Naive thymus-derived CD4-positive, alpha-beta T cell (primary cell): ENCODE measurements at regions not wholly inside any gene's neighbourhood (a gene's known extent, or its start where the extent isn't known, plus 50 kb on each side); places are given as distances from the start of the nearest gene placed in this dataset.

Experiments used
- ATAC-seq: fragments of 150-1000 bp; cut with Tn5 transposase; 2 replicates; pipeline ENCODE4 v1.10.0; 2021; ENCODE audit warnings: mild to moderate bottlenecking, moderate library complexity
- CTCF ChIA-PET: fragments of 350-600 bp; sonication (Branson Sonifier 250); formaldehyde crosslinking; loops from one replicate; lab custom pipeline; 2021; ENCODE audit warnings: antibody characterized with exemption; lab: Charles Lee
- POLR2A ChIA-PET: fragments of 350-600 bp; sonication (Branson Sonifier 250); formaldehyde crosslinking; loops from one replicate; lab custom pipeline; 2021; ENCODE audit warnings: antibody characterized with exemption, inconsistent platforms; lab: Charles Lee
- DNase-seq, 9 donors: peaks; one replicate each; pipeline versions ENCODE4 v3.0.0 to v3.0.0-alpha.2; 2020 to 2022; ENCODE audit warnings: mixed read lengths in 1 of 9
- H3K27ac ChIP-seq: one replicate; pipeline ENCODE4 v1.7.0; 2013; ENCODE audit warnings: mild to moderate bottlenecking, low read depth, low read length, moderate library complexity
- H3K27me3 ChIP-seq, 2 donors: one replicate each; pipeline ENCODE4 v1.7.0; 2013; ENCODE audit warnings: low read length in 2 of 2, mild to moderate bottlenecking in 2 of 2, moderate library complexity in 2 of 2; ENCODE audit not compliant: control insufficient read depth in 2 of 2, insufficient read depth in 2 of 2
- H3K36me3 ChIP-seq, 3 experiments: 1 replicate in 2 of 3; 2 replicates in 1 of 3; pipeline ENCODE4 v1.7.0; 2013; ENCODE audit warnings: low read length in 3 of 3, mild to moderate bottlenecking in 3 of 3, moderate library complexity in 1 of 3; ENCODE audit not compliant: insufficient read depth in 3 of 3, control insufficient read depth in 2 of 3
- H3K4me1 ChIP-seq, 2 donors: one replicate each; pipeline ENCODE4 v1.7.0; 2013; ENCODE audit warnings: low read length in 2 of 2, mild to moderate bottlenecking in 2 of 2, moderate library complexity in 1 of 2; ENCODE audit not compliant: control insufficient read depth in 2 of 2, insufficient read depth in 2 of 2
- H3K4me3 ChIP-seq: 2 replicates; pipeline ENCODE4 v1.7.0; 2013; ENCODE audit warnings: mild to moderate bottlenecking, low read length
- H3K9me3 ChIP-seq, 3 experiments: 1 replicate in 2 of 3; 2 replicates in 1 of 3; pipeline ENCODE4 v1.7.0; 2013; ENCODE audit warnings: low read length in 3 of 3; ENCODE audit not compliant: control insufficient read depth in 2 of 3
- H3K27ac Mint-ChIP-seq, 9 donors: one replicate each; pipeline ENCODE4 v1.8.0; 2020 to 2022; ENCODE audit warnings: mixed read lengths in 9 of 9, mild to moderate bottlenecking in 8 of 9, moderate library complexity in 5 of 9, inconsistent platforms in 2 of 9
- H3K27me3 Mint-ChIP-seq, 5 donors: one replicate each; pipeline ENCODE4 v1.8.0; 2021 to 2022; ENCODE audit warnings: mixed read lengths in 5 of 5, mild to moderate bottlenecking in 1 of 5
- H3K36me3 Mint-ChIP-seq, 5 donors: one replicate each; pipeline ENCODE4 v1.8.0; 2020 to 2022; ENCODE audit warnings: mixed read lengths in 5 of 5, mild to moderate bottlenecking in 3 of 5, inconsistent platforms in 1 of 5
- H3K4me1 Mint-ChIP-seq, 7 donors: one replicate each; pipeline ENCODE4 v1.8.0; 2020 to 2022; ENCODE audit warnings: mixed read lengths in 7 of 7, mild to moderate bottlenecking in 3 of 7, inconsistent platforms in 1 of 7
- H3K4me3 Mint-ChIP-seq, 10 donors: one replicate each; pipeline ENCODE4 v1.8.0; 2020 to 2022; ENCODE audit warnings: mild to moderate bottlenecking in 10 of 10, mixed read lengths in 10 of 10, moderate library complexity in 6 of 10, inconsistent platforms in 2 of 10
- H3K9me3 Mint-ChIP-seq, 11 donors: one replicate each; pipeline ENCODE4 v1.8.0; 2020 to 2022; ENCODE audit warnings: mixed read lengths in 11 of 11, mild to moderate bottlenecking in 4 of 11, inconsistent platforms in 1 of 11, moderate library complexity in 1 of 11
- intact Hi-C, 2 donors: fragments of 100-400 bp; cut with micrococcal nuclease; formaldehyde crosslinking; loops; one replicate each; pipeline ENCODE4 v1.15.1; 2023

DNA sequence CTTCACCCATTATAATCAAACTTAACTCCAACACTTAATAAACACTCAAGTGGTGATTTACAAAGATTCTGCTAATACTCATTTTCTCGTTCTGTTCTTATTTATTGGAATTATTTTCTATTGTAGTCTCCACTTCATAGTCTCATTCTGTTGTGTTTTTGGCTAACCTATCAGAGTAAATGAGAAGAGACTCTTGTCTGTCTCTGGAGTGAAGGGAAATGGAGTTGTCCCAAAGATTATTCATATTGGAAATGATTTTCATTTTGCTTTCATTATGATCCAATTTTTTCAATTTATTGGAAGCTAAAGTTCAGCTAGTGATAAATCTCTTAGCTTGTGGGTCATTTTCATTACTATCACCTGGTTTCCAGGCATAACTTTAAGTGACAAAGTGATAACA, 454.9 kb upstream of the JAG1 start:
- intact Hi-C loops = no loop called here
- no peaks in the 10 kb centered on the region for H3K4me1 Mint-ChIP-seq
- H3K4me3 ChIP-seq = no peak overlapping the region
- ATAC-seq = no peak
- H3K9me3 ChIP-seq = no peaks in the 10 kb centered on the region
- ChIA-PET POLR2A (no interaction called here), CTCF (no interaction called here)
- no peak overlapping the region for H3K4me3 Mint-ChIP-seq
- H3K27me3 Mint-ChIP-seq = peaks cover 0 to 9% (median 0%) of the 10 kb centered on the region in 5 donors
- H3K4me1 ChIP-seq = no peaks in the 10 kb centered on the region
- no peak overlapping the region for H3K27ac Mint-ChIP-seq
- H3K36me3 ChIP-seq = no peaks in the 10 kb centered on the region
- H3K36me3 Mint-ChIP-seq = peaks cover 0 to 9% (median 0%) of the 10 kb centered on the region in 5 donors
- DNase-seq = no peak
- no peaks in the 10 kb centered on the region for H3K27me3 ChIP-seq
- peaks cover 0 to 22% (median 9%) of the 10 kb centered on the region in 11 donors for H3K9me3 Mint-ChIP-seq
- no peak overlapping the region for H3K27ac ChIP-seq

GRCh38 chr20:11130554-11131166, 456.9 kb upstream of the JAG1 start:
- ChIA-PET POLR2A (no interaction called here), CTCF (no interaction called here)
- no peaks in the 10 kb centered on the region for H3K9me3 ChIP-seq
- no peaks in the 10 kb centered on the region for H3K27me3 Mint-ChIP-seq
- H3K4me3 ChIP-seq = no peak overlapping the region
- no peak for DNase-seq
- intact Hi-C loops = no loop called here
- ATAC-seq = no peak
- no peaks in the 10 kb centered on the region for H3K36me3 ChIP-seq
- no peaks in the 10 kb centered on the region for H3K36me3 Mint-ChIP-seq
- no peak overlapping the region for H3K27ac Mint-ChIP-seq
- no peaks in the 10 kb centered on the region for H3K4me1 Mint-ChIP-seq
- no peak overlapping the region for H3K27ac ChIP-seq
- H3K9me3 Mint-ChIP-seq = peaks cover 1 to 26% (median 8%) of the 10 kb centered on the region in 11 donors
- H3K27me3 ChIP-seq = no peaks in the 10 kb centered on the region
- H3K4me1 ChIP-seq = no peaks in the 10 kb centered on the region
- H3K4me3 Mint-ChIP-seq = no peak overlapping the region

- Histone ChIP-seq H3K4me1 (no peaks in the 10 kb centered on the region), H3K36me3 (no peaks in the 10 kb centered on the region), H3K4me3 (no peak overlapping the region), H3K9me3 (no peaks in the 10 kb centered on the region), H3K27ac (no peak overlapping the region), H3K27me3 (no peaks in the 10 kb centered on the region)
- Mint-ChIP-seq H3K27me3 (no peaks in the 10 kb centered on the region), H3K27ac (no peak overlapping the region), H3K4me1 (no peaks in the 10 kb centered on the region), H3K4me3 (no peak overlapping the region), H3K9me3 (peaks cover 0 to 23% (median 6%) of the 10 kb centered on the region in 11 donors), H3K36me3 (no peaks in the 10 kb centered on the region)
- no peak for ATAC-seq
- CTCF ChIA-PET = no interaction called here
- POLR2A ChIA-PET = no interaction called here
- intact Hi-C loops = no loop called here
- DNase-seq = no peak
These were observed 459.1 kb upstream of the JAG1 start for GRCh38 chr20:11132819-11133415.

GRCh38 chr20:11136691-11137090, 462.9 kb upstream of the JAG1 start:
- Mint-ChIP-seq H3K4me3 (no peak overlapping the region), H3K27ac (no peak overlapping the region)
- DNase-seq = no peak

DNA sequence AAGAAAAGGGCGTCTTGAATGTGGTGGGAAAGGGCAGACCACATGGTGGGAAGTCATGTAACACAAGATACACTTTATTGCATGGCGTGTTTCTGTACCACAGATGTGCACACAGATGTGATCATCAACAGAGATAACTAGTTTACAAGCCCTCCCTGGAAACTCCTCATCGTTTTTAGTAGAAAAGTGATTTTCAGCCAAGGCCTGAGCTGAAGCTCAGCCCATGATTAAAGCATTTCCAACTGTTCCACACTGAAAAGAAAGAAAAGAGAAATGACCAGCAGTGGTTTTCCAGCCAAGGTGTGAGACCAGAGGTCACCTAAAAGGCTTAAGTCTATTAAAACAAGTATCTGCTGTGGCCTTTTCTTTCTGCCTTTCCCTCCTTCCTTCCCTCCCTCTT, 463.9 kb upstream of the JAG1 start:
- H3K27ac Mint-ChIP-seq = no peak overlapping the region

More at GRCh38 chr20:11136691-11137090, 462.9 kb upstream of the JAG1 start:
- Histone ChIP-seq H3K27me3 (no peaks in the 10 kb centered on the region), H3K4me1 (no peaks in the 10 kb centered on the region), H3K27ac (no peak overlapping the region), H3K36me3 (no peaks in the 10 kb centered on the region), H3K4me3 (no peak overlapping the region), H3K9me3 (no peaks in the 10 kb centered on the region)
- no peak for ATAC-seq
- CTCF ChIA-PET = no interaction called here
- intact Hi-C loops = no loop called here
- H3K4me1 Mint-ChIP-seq = no peaks in the 10 kb centered on the region
- H3K9me3 Mint-ChIP-seq = peaks cover 0 to 15% (median 4%) of the 10 kb centered on the region in 11 donors
- POLR2A ChIA-PET = no interaction called here
- H3K27me3 Mint-ChIP-seq = peaks cover 0 to 5% (median 0%) of the 10 kb centered on the region in 5 donors
- no peaks in the 10 kb centered on the region for H3K36me3 Mint-ChIP-seq

DNA sequence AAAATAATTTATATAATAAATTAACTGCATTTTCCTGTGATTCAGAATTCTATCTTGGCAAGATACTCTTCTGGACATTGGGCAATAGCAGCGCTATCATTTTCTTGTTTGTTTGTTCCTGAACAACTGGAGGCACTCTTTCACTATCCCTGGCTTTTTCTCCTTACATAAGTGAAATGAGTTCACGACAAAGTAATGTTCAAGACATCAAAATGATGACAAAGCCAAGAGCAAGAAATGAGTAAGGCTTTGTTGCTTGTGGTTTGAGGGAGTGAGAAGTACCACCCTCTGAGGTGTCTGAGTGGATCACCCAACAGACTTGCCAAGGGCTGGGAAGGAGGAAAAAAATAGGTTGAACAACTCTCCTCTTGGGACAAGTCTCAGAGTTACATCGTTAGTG, 466.6 kb upstream of the JAG1 start:
- H3K27me3 ChIP-seq = no peaks in the 10 kb centered on the region
- no peak overlapping the region for H3K27ac ChIP-seq
- peaks cover 0 to 16% (median 8%) of the 10 kb centered on the region in 11 donors for H3K9me3 Mint-ChIP-seq
- H3K36me3 Mint-ChIP-seq = no peaks in the 10 kb centered on the region
- no peak overlapping the region for H3K27ac Mint-ChIP-seq
- H3K27me3 Mint-ChIP-seq = peaks cover 0 to 5% (median 0%) of the 10 kb centered on the region in 5 donors
- H3K4me1 ChIP-seq = no peaks in the 10 kb centered on the region
- DNase-seq = no peak
- intact Hi-C loops = no loop called here
- H3K4me3 ChIP-seq = no peak overlapping the region
- no peaks in the 10 kb centered on the region for H3K9me3 ChIP-seq
- POLR2A ChIA-PET = no interaction called here
- H3K4me1 Mint-ChIP-seq = no peaks in the 10 kb centered on the region
- no peak overlapping the region for H3K4me3 Mint-ChIP-seq
- CTCF ChIA-PET = no interaction called here
- no peaks in the 10 kb centered on the region for H3K36me3 ChIP-seq
- no peak for ATAC-seq

More for the DNA sequence above, 463.9 kb upstream of the JAG1 start:
- Mint-ChIP-seq H3K36me3 (no peaks in the 10 kb centered on the region), H3K4me3 (no peak overlapping the region), H3K9me3 (peaks cover 0 to 23% (median 4%) of the 10 kb centered on the region in 11 donors), H3K4me1 (no peaks in the 10 kb centered on the region), H3K27me3 (peaks cover 0 to 5% (median 0%) of the 10 kb centered on the region in 5 donors)
- H3K27me3 ChIP-seq = no peaks in the 10 kb centered on the region
- no peak overlapping the region for H3K4me3 ChIP-seq
- H3K36me3 ChIP-seq = no peaks in the 10 kb centered on the region
- intact Hi-C loops = no loop called here
- DNase-seq (no peak), ATAC-seq (no peak)
- no peaks in the 10 kb centered on the region for H3K4me1 ChIP-seq
- CTCF ChIA-PET = no interaction called here
- H3K27ac ChIP-seq = no peak overlapping the region
- no peaks in the 10 kb centered on the region for H3K9me3 ChIP-seq
- POLR2A ChIA-PET = no interaction called here

DNA sequence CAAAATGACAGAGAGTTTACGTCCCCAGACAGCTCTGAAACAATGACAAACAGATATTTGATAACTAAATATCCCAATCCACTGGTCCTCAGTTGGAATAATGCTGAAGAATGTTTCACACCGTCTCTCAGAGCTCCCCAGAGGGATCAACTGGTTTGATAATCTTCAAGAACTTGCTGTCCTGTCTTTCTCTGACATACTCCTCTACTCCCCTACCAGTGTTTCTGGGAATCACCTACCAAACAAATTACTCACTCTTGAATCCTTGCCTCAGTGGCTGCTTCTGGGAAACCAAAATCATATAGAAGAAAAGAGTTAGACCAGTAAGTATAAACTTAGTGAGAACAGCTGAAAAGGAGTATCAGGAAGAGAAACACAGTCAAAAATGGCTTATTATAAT, 469.7 kb upstream of the JAG1 start:
- Mint-ChIP-seq H3K4me1 (no peaks in the 10 kb centered on the region), H3K27ac (no peak overlapping the region), H3K36me3 (no peaks in the 10 kb centered on the region), H3K4me3 (no peak overlapping the region), H3K9me3 (peaks cover 0 to 13% (median 6%) of the 10 kb centered on the region in 11 donors), H3K27me3 (peaks cover 0 to under 1% (median 0%) of the 10 kb centered on the region in 5 donors)
- Histone ChIP-seq H3K27me3 (no peaks in the 10 kb centered on the region), H3K9me3 (no peaks in the 10 kb centered on the region), H3K4me3 (no peak overlapping the region), H3K4me1 (no peaks in the 10 kb centered on the region), H3K27ac (no peak overlapping the region), H3K36me3 (no peaks in the 10 kb centered on the region)
- ATAC-seq (no peak), DNase-seq (no peak)
- intact Hi-C loops = no loop called here
- ChIA-PET CTCF (no interaction called here), POLR2A (no interaction called here)
